PC-3 (cell line): ENCODE measurements at regions not wholly inside any gene's neighbourhood (a gene's known extent, or its start where the extent isn't known, plus 50 kb on each side); places are given as distances from the start of the nearest gene placed in this dataset.

ENCODE experiments used
- ATAC-seq: fragments of 200-7000 bp; cut with Tn5 transposase; 2 replicates; pipeline ENCODE4 v1.9.1; 2020; ENCODE audit warnings: mild to moderate bottlenecking, moderate library complexity
- BruUV-seq: library from RNA; stranded (reverse); fragments of 400-500 nt; replicated peaks from 2 replicates; lab custom pipeline; 2021; lab: Mats Ljungman, UMichigan
- CTCF ChIA-PET: fragments of 300-600 bp; sonication (Branson Sonifier 250); formaldehyde crosslinking; loops from one replicate; lab custom pipeline; 2022; ENCODE audit warnings: antibody characterized with exemption; lab: Charles Lee
- POLR2A ChIA-PET: fragments of 300-600 bp; sonication (Branson Sonifier 250); formaldehyde crosslinking; loops from one replicate; lab custom pipeline; 2022; ENCODE audit warnings: antibody characterized with exemption; ENCODE audit not compliant: unreplicated experiment; lab: Charles Lee
- DNase-seq: peaks from one replicate; pipeline ENCODE4 v3.0.0-alpha.2; 2015
- H2AFZ ChIP-seq: fragments of 300-600 bp; sonication (generic); 2 replicates; pipeline ENCODE4 v1.6.0; 2016; ENCODE audit warnings: antibody characterized with exemption, low read length
- H3F3A ChIP-seq: fragments of 300-600 bp; sonication (generic); one replicate; pipeline ENCODE4 v1.6.0; 2017; ENCODE audit warnings: antibody characterized with exemption, low read length, control low read depth, mild to moderate bottlenecking; ENCODE audit not compliant: unreplicated experiment
- H3K27ac ChIP-seq: fragments of 300-600 bp; sonication (generic); 2 replicates; pipeline ENCODE4 v1.5.1; 2016; ENCODE audit warnings: mild to moderate bottlenecking, low read length
- H3K27me3 ChIP-seq: fragments of 300-600 bp; sonication (generic); 2 replicates; pipeline ENCODE4 v1.6.1; 2016; ENCODE audit warnings: low read length, mixed read lengths
- H3K36me3 ChIP-seq: fragments of 300-600 bp; sonication (generic); 2 replicates; pipeline ENCODE4 v1.6.1; 2016; ENCODE audit warnings: low read depth, mixed run types, low read length, mixed read lengths
- H3K4me1 ChIP-seq: fragments of 300-600 bp; sonication (generic); 2 replicates; pipeline ENCODE4 v1.5.1; 2016; ENCODE audit warnings: low read length; ENCODE audit not compliant: insufficient read depth
- H3K4me2 ChIP-seq: fragments of 300-600 bp; sonication (generic); 2 replicates; pipeline ENCODE4 v1.6.0; 2016; ENCODE audit warnings: low read length
- H3K4me3 ChIP-seq: fragments of 300-600 bp; sonication (generic); 2 replicates; pipeline ENCODE4 v1.5.1; 2016; ENCODE audit warnings: mild to moderate bottlenecking, low read length, mixed read lengths
- H3K79me2 ChIP-seq: fragments of 300-600 bp; sonication (generic); 2 replicates; pipeline ENCODE4 v1.6.1; 2017; ENCODE audit warnings: low read length, mixed read lengths
- H3K9ac ChIP-seq: fragments of 300-600 bp; sonication (generic); 2 replicates; pipeline ENCODE4 v1.6.0; 2016; ENCODE audit warnings: mild to moderate bottlenecking, low read length
- H3K9me2 ChIP-seq: fragments of 300-600 bp; sonication (generic); replicated peaks from 2 replicates; pipeline ENCODE4 v1.6.1; 2016; ENCODE audit warnings: mixed run types, low read length, mixed read lengths
- H3K9me3 ChIP-seq: fragments of 300-600 bp; sonication (generic); 2 replicates; pipeline ENCODE4 v1.6.1; 2016; ENCODE audit warnings: low read length, mixed read lengths
- H4K20me1 ChIP-seq: fragments of 300-600 bp; sonication (generic); 2 replicates; pipeline ENCODE4 v1.6.1; 2016; ENCODE audit warnings: low read length, mixed read lengths
- CTCF ChIP-seq: fragments of 300-600 bp; sonication (generic); conservative IDR thresholded peaks from 2 replicates; pipeline ENCODE4 v1.5.1; 2017; ENCODE audit warnings: antibody characterized with exemption, low read depth, mild to moderate bottlenecking, low read length
- EZH2 ChIP-seq: fragments of 300-600 bp; sonication (generic); IDR thresholded peaks from one replicate; pipeline ENCODE4 v1.6.1; 2017; ENCODE audit warnings: antibody characterized with exemption, mild to moderate bottlenecking, low read length; ENCODE audit not compliant: unreplicated experiment
- EZH2phosphoT487 ChIP-seq: fragments of 300-600 bp; sonication (generic); IDR thresholded peaks from 2 replicates; pipeline ENCODE4 v1.6.1; 2018; ENCODE audit warnings: mild to moderate bottlenecking, antibody characterized with exemption, low read length, borderline replicate concordance
- intact Hi-C: fragments of 100-400 bp; cut with micrococcal nuclease; formaldehyde crosslinking; loops from 2 replicates; pipeline ENCODE4 v1.9.0; 2023

DNA sequence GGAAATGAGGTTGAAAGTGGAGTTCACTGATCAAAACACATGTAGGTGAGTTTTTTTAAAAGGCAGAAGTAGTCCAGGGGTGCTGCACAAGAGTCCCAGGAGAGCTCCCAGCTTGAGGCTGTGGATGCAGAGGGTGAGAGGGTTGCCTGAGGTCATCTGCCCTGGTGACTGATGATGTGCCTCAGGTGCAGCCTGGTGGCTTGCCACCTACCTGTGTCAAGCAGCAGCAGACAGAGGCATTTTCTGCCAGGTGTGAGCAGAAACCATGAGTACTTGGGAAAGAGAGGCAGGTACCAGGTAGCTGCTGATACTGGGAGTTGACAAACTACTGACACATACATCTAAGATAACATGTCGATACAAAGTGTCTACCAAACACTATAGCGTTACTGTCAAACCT is 92.5 kb downstream of the SCP2D1 start:
- no TSS peak for BruUV-seq
- Histone ChIP-seq H3K9me2 (no peaks in the 10 kb centered on the region), H3K27ac (no peak overlapping the region), H3K4me1 (no peaks in the 10 kb centered on the region), H2AFZ (no peak overlapping the region), H3F3A (no peaks in the 10 kb centered on the region), H3K9ac (no peak overlapping the region), H3K27me3 (peaks cover 2% of the 10 kb centered on the region; the same call in 1 of the 2 replicates), H3K4me3 (no peak overlapping the region), H3K9me3 (no peaks in the 10 kb centered on the region), H3K36me3 (no peaks in the 10 kb centered on the region), H3K4me2 (no peak overlapping the region), H4K20me1 (no peaks in the 10 kb centered on the region), H3K79me2 (no peaks in the 10 kb centered on the region)
- TF ChIP-seq CTCF, result no peak
- TF ChIP-seq EZH2phosphoT487, result no peak
- TF ChIP-seq EZH2, result no peak
- POLR2A ChIA-PET, result no interaction called here
- intact Hi-C loops, result no loop called here
- CTCF ChIA-PET, result no interaction called here
- ATAC-seq (no peak), DNase-seq (no peak)

DNA sequence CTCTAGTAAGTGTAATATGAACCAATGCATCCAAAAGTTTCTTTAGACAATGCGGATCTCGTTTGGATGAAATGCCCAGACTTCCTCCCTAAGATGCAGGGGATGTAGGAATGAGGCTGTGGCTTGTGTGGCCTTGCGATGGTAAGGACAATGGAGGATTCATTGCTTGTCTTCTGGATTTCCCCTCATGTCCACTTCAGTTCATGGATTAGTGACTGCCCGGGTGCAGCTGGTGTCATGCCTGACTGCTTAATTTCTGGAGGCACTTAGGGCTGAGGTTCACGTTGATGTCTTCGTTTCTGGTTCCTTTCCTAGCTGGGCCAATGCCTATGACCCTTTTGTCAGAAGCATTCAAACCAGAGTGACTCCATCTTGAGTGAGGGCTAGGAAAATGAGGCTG is 93.8 kb downstream of the SCP2D1 start:
- Histone ChIP-seq H3K4me2 (no peak overlapping the region), H3K9ac (no peak overlapping the region), H3K9me3 (no peaks in the 10 kb centered on the region), H3K36me3 (no peaks in the 10 kb centered on the region), H3F3A (no peaks in the 10 kb centered on the region), H4K20me1 (no peaks in the 10 kb centered on the region), H3K27ac (no peak overlapping the region), H3K4me1 (no peaks in the 10 kb centered on the region), H2AFZ (no peak overlapping the region), H3K79me2 (no peaks in the 10 kb centered on the region), H3K27me3 (peaks cover 10% of the 10 kb centered on the region), H3K9me2 (no peaks in the 10 kb centered on the region), H3K4me3 (no peak overlapping the region)
- DNase-seq (no peak), ATAC-seq (no peak)
- intact Hi-C loops, result no loop called here
- TF ChIP-seq EZH2, result no peak
- TF ChIP-seq CTCF, result no peak
- no peak for TF ChIP-seq EZH2phosphoT487
- POLR2A ChIA-PET, result no interaction called here
- CTCF ChIA-PET, result no interaction called here
- BruUV-seq, result no TSS peak

DNA sequence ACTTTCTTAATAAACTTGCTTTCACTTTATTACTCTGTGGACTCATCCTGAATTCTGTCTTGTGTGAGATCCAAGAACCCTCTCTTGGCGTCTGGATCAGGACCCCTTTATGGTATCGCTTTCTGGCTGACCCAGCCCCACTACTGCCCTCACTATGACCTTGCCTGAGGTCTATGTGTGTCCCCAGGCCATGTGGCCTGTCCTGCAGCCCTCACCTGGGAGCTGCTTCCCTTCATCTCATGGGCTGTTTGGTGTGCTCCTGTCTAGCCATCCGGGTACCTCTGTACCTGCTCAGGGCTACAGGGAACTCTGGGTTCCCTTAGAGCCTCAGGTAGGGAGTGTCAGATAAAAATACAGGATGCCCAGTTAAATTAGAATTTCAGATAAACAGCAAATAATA is 94.5 kb downstream of the SCP2D1 start:
- no peak for TF ChIP-seq EZH2
- no peak for TF ChIP-seq CTCF
- TF ChIP-seq EZH2phosphoT487, result no peak
- H3K79me2 ChIP-seq, result no peaks in the 10 kb centered on the region
- H2AFZ ChIP-seq, result no peak overlapping the region
- H3K36me3 ChIP-seq, result no peaks in the 10 kb centered on the region
- ChIA-PET CTCF (no interaction called here), POLR2A (no interaction called here)
- H4K20me1 ChIP-seq, result no peaks in the 10 kb centered on the region
- DNase-seq, result no peak
- H3K4me3 ChIP-seq, result no peak overlapping the region
- H3K27me3 ChIP-seq, result peaks cover 10% of the 10 kb centered on the region
- H3K9me3 ChIP-seq, result no peaks in the 10 kb centered on the region
- H3F3A ChIP-seq, result no peaks in the 10 kb centered on the region
- no peak overlapping the region for H3K9ac ChIP-seq
- H3K4me2 ChIP-seq, result no peak overlapping the region
- no peaks in the 10 kb centered on the region for H3K4me1 ChIP-seq
- BruUV-seq, result no TSS peak
- intact Hi-C loops, result no loop called here
- no peak for ATAC-seq
- no peak overlapping the region for H3K27ac ChIP-seq
- H3K9me2 ChIP-seq, result no peaks in the 10 kb centered on the region
